Gastroesophageal sphincter (tissue), 3 donors: ENCODE measurements at regions not wholly inside any gene's neighbourhood (a gene's known extent, or its start where the extent isn't known, plus 50 kb on each side); places are given as distances from the start of the nearest gene placed in this dataset.

Source experiments
- CTCF ChIP-seq, 4 experiments: fragments of 200-600 bp in 2 of 4; fragments of 450-650 bp in 2 of 4; sonication (generic) in 1 of 4; IDR thresholded peaks; one replicate each; pipeline ENCODE4 v1.5.1; 2017 to 2019; ENCODE audit warnings: antibody characterized with exemption in 4 of 4, mild to moderate bottlenecking in 2 of 4, moderate library complexity in 2 of 4
- EP300 ChIP-seq: sonication (generic); formaldehyde crosslinking; IDR thresholded peaks from one replicate; pipeline ENCODE4 v1.6.1; 2017; ENCODE audit warnings: antibody characterized with exemption, mild to moderate bottlenecking
- POLR2A ChIP-seq, 2 donors: fragments of 450-650 bp; IDR thresholded peaks; one replicate each; pipeline ENCODE4 v1.6.1; 2017; ENCODE audit warnings: antibody characterized with exemption in 2 of 2, mild to moderate bottlenecking in 2 of 2, moderate library complexity in 1 of 2
- POLR2AphosphoS5 ChIP-seq: sonication (generic); formaldehyde crosslinking; IDR thresholded peaks from one replicate; pipeline ENCODE4 v1.6.1; 2017; ENCODE audit warnings: antibody characterized with exemption

- TF ChIP-seq CTCF (IDR thresholded peaks at IDR 0.05) (no peak), POLR2A (IDR thresholded peaks at IDR 0.05) (no peak), POLR2AphosphoS5 (no peak), EP300 (no peak)
Observed at GRCh38 chr22:47778160-47778658, 1015.8 kb downstream of the TBC1D22A start.
